ENCODE measurements at regions not wholly inside any gene's neighbourhood (a gene's known extent, or its start where the extent isn't known, plus 50 kb on each side); places are given as distances from the start of the nearest gene placed in this dataset.

DNA sequence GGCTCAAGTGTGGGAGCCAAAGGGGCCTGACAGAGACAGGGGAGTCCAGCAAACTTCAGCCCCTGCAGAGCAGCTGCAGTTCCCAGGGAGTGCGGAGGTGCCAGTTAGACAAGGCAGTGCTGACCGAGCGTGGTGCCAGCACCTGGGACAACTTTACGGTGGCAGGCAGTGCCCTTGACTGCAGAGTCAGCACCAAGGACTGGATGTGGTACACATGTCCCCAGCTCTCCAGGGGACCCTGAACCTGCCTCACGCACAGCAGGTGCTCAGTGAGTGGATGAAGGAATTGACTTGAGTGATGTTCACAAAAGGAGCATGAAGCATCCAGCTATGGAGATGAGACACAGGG lies 296.5 kb downstream of the SIPA1L2 start:
- TF ChIP-seq CTCF (IDR thresholded peaks at IDR 0.05) (no peak), POLR2A (IDR thresholded peaks at IDR 0.05) (no peak)
